KMS-11 (cell line): ENCODE measurements at regions not wholly inside any gene's neighbourhood (a gene's known extent, or its start where the extent isn't known, plus 50 kb on each side); places are given as distances from the start of the nearest gene placed in this dataset.

ENCODE experiments used
- H2AFZ ChIP-seq: fragments of 200-600 bp; sonication (generic); 2 replicates; pipeline ENCODE4 v1.6.1; 2016; ENCODE audit warnings: antibody characterized with exemption, mixed run types, low read depth
- H3K27ac ChIP-seq: fragments of 200-600 bp; sonication (generic); 2 replicates; pipeline ENCODE4 v1.6.1; 2016; ENCODE audit warnings: mild to moderate bottlenecking, mixed run types
- H3K27me3 ChIP-seq: fragments of 200-600 bp; sonication (generic); 2 replicates; pipeline ENCODE4 v1.6.1; 2017; ENCODE audit warnings: mild to moderate bottlenecking, low read depth, mixed run types, moderate library complexity; ENCODE audit not compliant: insufficient read depth
- H3K36me3 ChIP-seq: fragments of 200-600 bp; sonication (generic); 2 replicates; pipeline ENCODE4 v1.6.1; 2017; ENCODE audit warnings: mild to moderate bottlenecking, mixed run types; ENCODE audit not compliant: insufficient read depth
- H3K4me1 ChIP-seq: fragments of 200-600 bp; sonication (generic); 2 replicates; pipeline ENCODE4 v1.6.1; 2016; ENCODE audit warnings: mild to moderate bottlenecking, low read depth, mixed run types; ENCODE audit not compliant: poor library complexity, severe bottlenecking
- H3K4me2 ChIP-seq: fragments of 200-600 bp; sonication (generic); 2 replicates; pipeline ENCODE4 v1.7.0; 2016; ENCODE audit warnings: mild to moderate bottlenecking, mixed run types
- H3K4me3 ChIP-seq: fragments of 200-600 bp; sonication (generic); IDR thresholded peaks from 2 replicates; pipeline ENCODE4 v1.6.1; 2017; ENCODE audit warnings: low read depth, low read length, mixed read lengths; ENCODE audit not compliant: insufficient read depth
- H3K79me2 ChIP-seq: fragments of 200-600 bp; sonication (generic); 2 replicates; pipeline ENCODE4 v1.6.1; 2016; ENCODE audit warnings: low read depth, mixed run types; ENCODE audit not compliant: insufficient read depth
- H3K9ac ChIP-seq: fragments of 200-600 bp; sonication (generic); 2 replicates; pipeline ENCODE4 v1.6.1; 2016; ENCODE audit warnings: mild to moderate bottlenecking, mixed run types
- H4K20me1 ChIP-seq: fragments of 200-600 bp; sonication (generic); 2 replicates; pipeline ENCODE4 v1.6.1; 2016; ENCODE audit warnings: mild to moderate bottlenecking, mixed run types; ENCODE audit not compliant: insufficient read depth
- TF ChIP-seq, protein P1 (sequence below): fragments of 200-600 bp; sonication (generic); conservative IDR thresholded peaks from 2 replicates; pipeline ENCODE4 v1.6.1; 2017; ENCODE audit warnings: low read depth, mild to moderate bottlenecking, antibody characterized with exemption, low read length, moderate library complexity, mixed read lengths

GRCh38 chr1:182331387-182331786 lies 60.2 kb downstream of the GLUL start:
- no peak overlapping the region for H3K4me3 ChIP-seq

GRCh38 chr1:182330303-182330702 lies 61.3 kb downstream of the GLUL start:
- no peak overlapping the region for H3K27ac ChIP-seq
- H2AFZ ChIP-seq: no peak overlapping the region
- H3K36me3 ChIP-seq: no peaks in the 10 kb centered on the region
- TF ChIP-seq, protein P1, sequence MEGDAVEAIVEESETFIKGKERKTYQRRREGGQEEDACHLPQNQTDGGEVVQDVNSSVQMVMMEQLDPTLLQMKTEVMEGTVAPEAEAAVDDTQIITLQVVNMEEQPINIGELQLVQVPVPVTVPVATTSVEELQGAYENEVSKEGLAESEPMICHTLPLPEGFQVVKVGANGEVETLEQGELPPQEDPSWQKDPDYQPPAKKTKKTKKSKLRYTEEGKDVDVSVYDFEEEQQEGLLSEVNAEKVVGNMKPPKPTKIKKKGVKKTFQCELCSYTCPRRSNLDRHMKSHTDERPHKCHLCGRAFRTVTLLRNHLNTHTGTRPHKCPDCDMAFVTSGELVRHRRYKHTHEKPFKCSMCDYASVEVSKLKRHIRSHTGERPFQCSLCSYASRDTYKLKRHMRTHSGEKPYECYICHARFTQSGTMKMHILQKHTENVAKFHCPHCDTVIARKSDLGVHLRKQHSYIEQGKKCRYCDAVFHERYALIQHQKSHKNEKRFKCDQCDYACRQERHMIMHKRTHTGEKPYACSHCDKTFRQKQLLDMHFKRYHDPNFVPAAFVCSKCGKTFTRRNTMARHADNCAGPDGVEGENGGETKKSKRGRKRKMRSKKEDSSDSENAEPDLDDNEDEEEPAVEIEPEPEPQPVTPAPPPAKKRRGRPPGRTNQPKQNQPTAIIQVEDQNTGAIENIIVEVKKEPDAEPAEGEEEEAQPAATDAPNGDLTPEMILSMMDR: no peak
- no peaks in the 10 kb centered on the region for H3K79me2 ChIP-seq
- H3K4me3 ChIP-seq: no peak overlapping the region
- H3K4me1 ChIP-seq: no peaks in the 10 kb centered on the region
- H3K4me2 ChIP-seq: no peak overlapping the region
- H3K9ac ChIP-seq: no peak overlapping the region
- H3K27me3 ChIP-seq: no peaks in the 10 kb centered on the region
- no peaks in the 10 kb centered on the region for H4K20me1 ChIP-seq

More at GRCh38 chr1:182331387-182331786, 60.2 kb downstream of the GLUL start:
- no peak overlapping the region for H2AFZ ChIP-seq
- H3K36me3 ChIP-seq: no peaks in the 10 kb centered on the region
- no peak overlapping the region for H3K27ac ChIP-seq
- no peaks in the 10 kb centered on the region for H4K20me1 ChIP-seq
- no peaks in the 10 kb centered on the region for H3K27me3 ChIP-seq
- H3K79me2 ChIP-seq: no peaks in the 10 kb centered on the region
- H3K9ac ChIP-seq: no peak overlapping the region
- TF ChIP-seq, protein P1: no peak
- H3K4me1 ChIP-seq: no peaks in the 10 kb centered on the region
- no peak overlapping the region for H3K4me2 ChIP-seq

DNA sequence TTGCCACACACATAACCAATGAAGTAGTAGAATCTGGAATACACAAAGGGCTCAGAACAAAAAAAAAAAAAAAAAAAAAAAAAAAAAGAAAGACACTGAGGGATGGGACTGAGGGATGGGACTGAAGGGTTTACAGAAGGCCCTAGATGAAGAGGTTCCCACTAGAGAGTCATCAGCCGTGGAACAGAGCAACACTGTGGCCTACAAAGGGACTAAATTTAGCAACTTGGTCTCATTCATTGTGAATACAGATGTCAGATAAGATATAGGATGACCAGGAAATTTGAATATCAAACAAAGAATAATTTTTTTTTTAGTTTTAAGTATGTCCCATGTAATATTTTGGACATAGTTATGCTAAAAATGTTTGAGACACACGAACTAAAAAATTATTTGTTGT lies 62.1 kb downstream of the GLUL start:
- H3K4me3 ChIP-seq: no peak overlapping the region
- no peaks in the 10 kb centered on the region for H3K4me1 ChIP-seq
- H3K79me2 ChIP-seq: no peaks in the 10 kb centered on the region
- no peak overlapping the region for H3K9ac ChIP-seq
- no peak overlapping the region for H2AFZ ChIP-seq
- no peak overlapping the region for H3K4me2 ChIP-seq
- H4K20me1 ChIP-seq: no peaks in the 10 kb centered on the region
- H3K27ac ChIP-seq: no peak overlapping the region
- H3K36me3 ChIP-seq: no peaks in the 10 kb centered on the region
- no peaks in the 10 kb centered on the region for H3K27me3 ChIP-seq
- TF ChIP-seq, protein P1: no peak

GRCh38 chr1:182328591-182328990 lies 63.0 kb downstream of the GLUL start:
- H4K20me1 ChIP-seq: no peaks in the 10 kb centered on the region
- no peak overlapping the region for H3K27ac ChIP-seq
- no peak overlapping the region for H3K9ac ChIP-seq
- H2AFZ ChIP-seq: no peak overlapping the region
- no peak overlapping the region for H3K4me2 ChIP-seq
- no peak overlapping the region for H3K4me3 ChIP-seq
- TF ChIP-seq, protein P1: no peak
- H3K27me3 ChIP-seq: no peaks in the 10 kb centered on the region
- no peaks in the 10 kb centered on the region for H3K36me3 ChIP-seq
- H3K79me2 ChIP-seq: no peaks in the 10 kb centered on the region
- H3K4me1 ChIP-seq: no peaks in the 10 kb centered on the region
